NOMO-1 treated with DMSO at 0.1 percent for 48 hours (cell line): ENCODE measurements at regions not wholly inside any gene's neighbourhood (a gene's known extent, or its start where the extent isn't known, plus 50 kb on each side); places are given as distances from the start of the nearest gene placed in this dataset.

Experiments used
- DNase-seq: peaks from one replicate; lab custom pipeline; 2025; ENCODE audit not compliant: unreplicated experiment; lab: John Stamatoyannopoulos, UW

DNA sequence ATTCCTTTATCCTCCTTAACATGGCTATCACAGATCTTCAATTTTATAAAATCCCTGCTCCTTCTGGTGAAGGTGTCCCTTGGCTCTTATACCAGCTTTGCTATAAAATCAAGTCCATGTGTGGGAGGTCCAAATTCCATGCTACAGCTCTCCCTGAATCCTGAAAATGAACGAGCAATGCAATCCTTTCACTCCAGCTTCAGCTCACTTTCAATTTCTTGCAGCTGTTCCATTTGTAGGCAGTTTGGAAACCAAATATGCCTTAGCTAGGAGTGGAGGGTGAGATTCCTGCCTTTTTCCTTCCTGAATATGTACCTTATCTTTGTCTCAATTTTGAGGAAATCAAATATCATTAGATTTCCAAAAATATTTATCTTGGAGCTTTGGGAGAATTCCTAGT lies 402.6 kb downstream of the TTLL7 start:
- DNase-seq: no peak

DNA sequence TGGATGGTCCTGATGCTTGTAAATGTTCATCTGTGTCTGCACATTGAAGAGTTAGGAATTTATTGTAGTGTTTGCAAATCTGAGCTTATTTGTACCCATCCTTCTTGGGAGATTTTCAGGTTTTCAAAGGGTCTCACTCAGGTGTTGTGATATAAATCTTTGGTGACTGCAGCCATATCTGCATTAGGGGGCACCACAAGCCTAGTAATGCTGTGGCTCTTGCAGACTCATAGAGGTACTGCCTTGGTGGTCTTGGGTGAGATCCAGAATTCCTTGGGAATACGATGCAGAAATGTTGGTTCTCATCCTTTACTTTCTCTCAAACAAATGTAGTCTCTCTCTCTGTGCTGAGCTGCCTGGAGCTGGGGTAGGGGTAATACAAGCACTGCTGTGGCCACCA lies 405.9 kb downstream of the TTLL7 start:
- no peak for DNase-seq

DNA sequence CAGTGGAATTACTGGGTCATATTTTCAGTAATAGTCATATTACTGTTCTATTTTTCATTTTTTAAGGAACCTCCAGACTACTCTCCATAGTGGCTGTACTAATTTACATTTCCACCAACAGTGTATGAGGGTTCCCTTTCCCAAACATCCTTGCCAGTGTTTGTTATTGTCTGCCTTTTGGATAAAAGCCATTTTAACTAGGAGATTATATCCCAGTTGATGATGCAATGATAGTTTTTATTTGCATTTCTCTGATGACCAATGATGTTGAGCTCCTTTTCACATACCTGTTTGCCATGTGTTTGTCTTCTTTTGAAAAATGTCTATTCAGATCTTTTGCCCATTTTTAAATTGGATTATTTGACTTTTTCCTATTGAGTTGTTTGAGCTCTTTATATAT lies 410.8 kb downstream of the TTLL7 start:
- DNase-seq: no peak

DNA sequence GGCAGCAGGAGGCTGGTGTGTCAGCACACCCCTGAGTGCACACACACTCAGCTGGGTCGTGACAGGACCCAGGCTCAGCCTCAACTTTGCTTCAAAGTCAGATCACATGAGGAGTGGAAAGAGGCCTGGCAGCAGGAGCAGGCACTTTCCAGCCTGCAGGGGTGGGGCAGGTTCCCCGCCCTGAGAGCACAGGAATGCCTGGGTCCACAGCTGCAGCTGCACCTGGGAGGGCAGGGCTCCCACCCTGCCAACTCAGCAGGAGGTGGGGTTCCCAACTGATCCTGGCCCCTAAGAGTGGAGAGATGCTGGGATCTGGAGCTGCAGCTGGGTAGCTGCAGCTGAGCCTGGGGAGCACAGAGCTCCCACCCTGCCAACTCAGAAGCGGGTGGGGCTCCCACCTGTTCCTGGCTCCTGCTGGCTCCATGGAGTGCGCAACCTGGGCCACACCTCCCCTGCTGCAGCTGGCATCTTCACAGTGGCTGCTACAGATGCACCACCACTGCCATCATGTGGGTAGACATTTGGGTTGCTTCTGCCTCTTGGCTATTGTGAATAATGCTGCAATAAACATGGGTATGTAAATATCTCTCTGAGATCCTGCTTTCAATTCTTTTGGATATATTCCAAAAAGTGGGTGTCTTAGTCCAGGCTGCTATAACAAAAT lies 415.4 kb downstream of the TTLL7 start:
- DNase-seq: no peak

DNA sequence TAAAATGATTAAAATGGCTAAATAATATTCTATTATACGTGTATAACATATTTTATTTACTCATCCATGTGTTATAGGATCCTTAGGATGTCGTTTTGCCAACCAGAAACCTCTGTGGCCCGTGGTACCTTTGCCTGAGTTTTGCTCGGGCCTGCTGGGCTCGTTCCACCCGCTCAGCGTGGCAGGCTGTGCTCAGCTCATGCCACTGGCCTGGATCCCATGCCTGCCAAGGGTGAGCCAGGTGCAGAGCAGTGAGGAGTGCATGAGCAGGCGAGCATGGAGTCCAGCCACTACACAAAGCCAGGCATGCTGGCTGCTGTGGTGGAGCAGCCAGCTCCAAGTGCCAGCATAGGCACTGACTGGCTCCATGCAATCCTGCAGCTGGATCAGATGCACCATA lies 417.2 kb downstream of the TTLL7 start:
- DNase-seq: no peak

DNA sequence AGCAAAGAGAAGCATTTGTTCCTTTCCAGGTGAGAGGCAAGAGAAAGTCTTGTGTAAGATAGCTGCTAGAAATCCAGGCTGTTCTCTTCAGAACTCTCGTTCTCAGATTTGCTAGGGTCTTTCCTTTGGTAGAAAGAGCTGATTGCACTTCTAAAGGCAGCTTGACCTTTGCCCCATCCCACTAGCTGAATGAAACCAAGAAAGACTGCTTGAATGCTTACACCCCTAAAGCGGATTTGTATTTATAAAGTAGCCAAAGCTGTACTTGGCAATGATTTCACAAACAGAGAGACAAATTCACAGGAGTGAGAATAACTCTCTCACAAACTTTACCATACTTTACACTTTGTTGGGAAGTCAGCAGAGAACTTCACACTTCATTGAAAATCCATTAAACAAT lies 424.1 kb downstream of the TTLL7 start:
- no peak for DNase-seq

DNA sequence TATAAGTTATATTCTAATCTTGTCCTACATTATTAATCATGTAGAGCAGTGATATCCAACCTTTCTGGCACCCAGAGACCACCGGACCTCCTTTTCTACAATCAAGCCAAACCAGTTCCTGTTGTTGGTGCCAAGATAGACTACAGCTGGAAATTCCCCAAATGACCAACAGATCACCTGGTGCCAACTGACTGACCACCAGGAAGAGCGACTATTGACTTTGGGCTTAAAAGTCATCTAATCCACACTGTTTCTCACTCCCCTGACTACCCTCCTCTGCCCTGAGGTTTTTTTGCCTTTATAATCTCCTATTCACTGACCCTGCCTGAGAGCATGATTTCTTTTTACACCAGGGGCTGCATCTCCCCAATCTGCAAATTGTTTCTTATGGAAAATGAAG lies 425.2 kb downstream of the TTLL7 start:
- DNase-seq: no peak

DNA sequence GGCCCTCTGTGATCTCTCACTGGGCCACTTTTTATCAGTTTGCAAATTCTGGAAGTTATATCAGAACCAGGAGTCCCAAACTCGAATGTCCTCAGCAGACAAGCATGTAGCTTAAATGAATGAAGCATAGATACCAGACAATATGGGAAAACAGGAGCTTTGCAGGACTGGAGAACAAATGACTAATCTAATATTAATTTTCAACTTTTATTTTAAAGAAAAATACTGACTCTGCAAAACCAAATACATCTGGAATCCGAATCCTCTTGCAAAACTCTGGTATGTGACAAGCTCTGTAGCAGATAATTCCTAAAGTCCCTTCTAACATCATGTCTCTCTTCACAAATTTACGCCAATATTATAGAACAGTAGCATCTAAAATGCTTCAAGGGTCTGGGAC lies 427.4 kb downstream of the TTLL7 start:
- DNase-seq: no peak

DNA sequence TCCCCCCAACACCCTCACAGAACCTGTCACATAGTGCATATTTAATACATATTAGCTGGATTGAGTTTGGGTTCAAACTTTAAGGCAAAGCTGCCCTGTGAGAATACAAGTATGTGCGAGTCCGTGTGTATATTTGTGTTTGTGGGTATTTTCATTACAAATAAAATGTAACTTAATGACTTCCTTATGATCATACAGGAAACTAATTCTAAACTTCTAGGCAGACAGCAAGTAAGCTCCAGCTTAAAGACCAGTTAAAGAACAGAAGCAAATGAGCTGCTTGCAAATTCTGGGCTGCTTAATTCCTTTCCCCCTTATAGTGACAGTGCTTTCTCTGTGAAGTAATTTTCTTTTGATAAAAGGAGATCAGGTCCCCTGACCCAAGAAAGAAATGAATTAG lies 437.6 kb downstream of the TTLL7 start:
- no peak for DNase-seq

DNA sequence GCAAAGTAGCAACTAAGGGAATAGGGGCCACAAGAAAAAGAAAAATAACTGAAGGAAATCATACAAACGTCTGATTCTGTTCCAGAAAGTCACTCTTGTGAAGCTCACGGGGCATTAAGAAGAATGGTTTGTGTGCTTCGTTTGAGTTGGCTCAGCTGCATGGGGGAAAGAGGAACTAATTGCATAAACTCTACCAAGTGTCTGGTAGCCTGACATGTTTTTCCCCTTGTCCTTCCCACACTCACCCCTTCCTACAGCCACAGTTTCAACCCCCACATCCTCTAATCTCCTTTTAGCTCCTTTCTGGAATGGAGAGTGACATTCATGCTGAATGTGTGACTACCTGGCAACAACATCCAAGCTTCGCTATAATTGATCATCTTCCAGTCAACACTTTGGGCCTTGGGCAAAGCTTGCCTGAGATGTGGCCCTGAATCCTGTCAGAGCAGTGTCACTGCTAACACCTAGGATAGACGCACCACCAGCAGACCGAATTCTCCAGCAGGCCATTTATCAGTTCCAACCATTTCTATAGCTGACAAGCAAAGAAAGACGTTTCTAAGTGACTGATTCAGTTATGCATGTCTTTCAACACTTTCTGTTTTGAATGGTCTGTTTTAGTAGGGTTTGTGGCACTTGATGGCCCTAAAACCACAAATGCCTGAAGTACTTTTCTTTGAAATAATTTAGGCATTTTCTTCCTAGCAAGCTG lies 439.6 kb downstream of the TTLL7 start:
- DNase-seq: no peak

DNA sequence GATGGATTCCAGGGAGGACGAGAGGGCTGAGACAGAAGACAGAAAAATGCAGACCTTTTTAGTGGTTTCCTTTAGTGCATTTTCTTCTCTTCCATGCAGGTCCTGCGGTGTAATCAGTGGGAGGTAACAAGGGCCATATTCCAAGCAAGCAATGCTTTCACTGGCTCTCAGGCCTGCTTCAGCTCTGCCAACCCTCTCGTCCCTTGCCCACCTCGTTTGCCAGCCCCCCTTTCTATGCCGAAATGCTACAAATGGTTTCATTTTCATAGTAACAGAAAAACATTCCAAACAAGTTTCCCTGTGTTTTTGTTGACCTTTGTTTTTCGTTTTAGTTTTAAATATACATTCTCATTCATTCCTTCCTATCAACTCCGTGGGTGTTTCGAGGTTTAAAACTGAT lies 443.1 kb downstream of the TTLL7 start:
- DNase-seq: no peak

DNA sequence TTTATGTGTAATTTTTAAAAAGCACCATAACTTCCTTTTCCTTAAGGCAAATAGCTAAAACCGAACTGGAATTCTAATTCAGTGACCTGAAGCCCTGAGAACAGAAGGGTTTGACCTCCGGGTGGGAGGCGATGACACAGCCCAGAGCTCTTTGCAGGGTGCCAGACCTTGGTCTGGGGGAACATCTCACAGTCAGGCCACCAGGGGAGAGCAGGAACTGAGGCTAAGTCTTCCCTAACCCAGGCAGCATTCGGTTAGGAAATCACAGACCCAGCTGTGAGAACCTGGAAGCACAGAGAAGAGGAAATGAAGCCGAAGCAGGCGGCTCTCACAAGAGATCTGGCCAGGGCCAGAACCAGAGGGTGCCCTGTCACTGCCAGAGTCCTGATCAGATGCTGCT lies 444.8 kb downstream of the TTLL7 start:
- DNase-seq: no peak

DNA sequence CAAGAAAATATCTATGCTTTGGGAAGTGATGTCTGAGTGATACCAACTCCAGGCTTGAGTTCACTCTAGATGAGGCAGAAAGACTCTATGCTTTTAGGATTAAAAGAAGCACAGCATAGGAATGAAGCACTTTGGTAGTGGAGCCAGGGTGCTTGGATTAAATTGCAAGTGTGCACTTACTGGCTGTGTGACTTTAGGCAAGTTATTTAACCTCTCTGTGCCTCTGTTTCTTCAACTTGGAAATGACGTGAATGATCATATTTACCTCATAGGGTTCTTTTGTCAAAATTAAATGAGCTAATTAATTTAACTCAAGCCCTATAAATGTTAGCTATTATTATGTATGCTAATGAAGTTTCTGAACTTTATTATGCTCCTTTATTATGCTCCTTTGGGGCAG lies 446.1 kb downstream of the TTLL7 start:
- DNase-seq: no peak

DNA sequence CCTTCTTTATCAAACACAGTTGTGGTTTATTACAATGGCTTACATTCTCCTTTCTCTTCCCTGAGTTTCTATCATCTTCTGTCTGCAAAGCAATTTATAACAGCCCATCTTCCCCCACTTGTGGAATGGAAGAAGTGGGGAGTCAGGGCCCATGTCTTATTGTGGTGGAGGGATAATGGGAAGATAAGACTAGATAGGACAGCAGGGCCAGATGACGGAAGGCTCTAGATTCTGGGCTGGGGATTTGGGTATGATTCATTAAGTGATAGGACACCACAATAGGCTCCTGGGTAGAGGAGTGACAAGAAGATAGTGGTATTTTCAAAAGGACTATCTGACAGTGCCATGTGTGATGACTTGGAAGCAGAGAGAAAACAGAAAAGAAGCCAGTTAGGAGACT lies 450.6 kb downstream of the TTLL7 start:
- DNase-seq: no peak

DNA sequence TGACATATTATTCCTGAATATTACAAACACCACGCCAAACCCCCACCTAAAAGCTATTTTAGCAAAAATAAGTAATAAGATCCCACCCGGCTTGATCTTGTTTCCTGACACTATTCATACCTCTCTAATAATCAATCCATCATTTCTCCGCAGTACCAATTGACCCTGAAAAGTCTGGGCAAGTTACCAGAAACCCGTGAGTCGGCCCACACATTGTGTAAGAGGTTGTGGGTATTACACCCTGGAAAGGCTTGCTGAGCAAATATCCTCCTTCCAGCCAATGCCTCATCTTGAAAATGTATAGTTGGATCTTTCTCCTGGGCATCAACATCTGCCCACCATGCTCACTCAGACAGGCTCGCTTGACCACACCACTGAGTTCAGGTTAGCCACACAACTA lies 451.0 kb downstream of the TTLL7 start:
- no peak for DNase-seq

DNA sequence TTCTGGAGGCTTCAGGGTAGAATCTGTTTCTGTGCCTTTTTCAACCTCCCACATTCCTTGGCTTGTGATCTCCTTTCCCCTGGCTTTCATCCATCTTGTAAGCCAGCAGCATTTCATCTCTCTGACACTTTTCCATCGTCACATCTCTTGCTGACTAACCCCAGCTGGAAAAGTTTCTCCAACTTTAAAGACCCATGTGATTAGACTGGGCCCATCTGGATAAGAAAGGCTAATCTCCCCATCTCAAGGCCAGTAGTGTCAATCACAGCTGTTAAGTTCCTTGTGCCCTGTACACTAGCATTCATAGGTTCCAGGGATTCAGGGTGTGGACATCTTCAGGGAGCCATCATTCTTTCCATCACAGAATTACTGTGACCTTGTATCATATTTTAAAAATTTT lies 452.1 kb downstream of the TTLL7 start:
- DNase-seq: no peak

DNA sequence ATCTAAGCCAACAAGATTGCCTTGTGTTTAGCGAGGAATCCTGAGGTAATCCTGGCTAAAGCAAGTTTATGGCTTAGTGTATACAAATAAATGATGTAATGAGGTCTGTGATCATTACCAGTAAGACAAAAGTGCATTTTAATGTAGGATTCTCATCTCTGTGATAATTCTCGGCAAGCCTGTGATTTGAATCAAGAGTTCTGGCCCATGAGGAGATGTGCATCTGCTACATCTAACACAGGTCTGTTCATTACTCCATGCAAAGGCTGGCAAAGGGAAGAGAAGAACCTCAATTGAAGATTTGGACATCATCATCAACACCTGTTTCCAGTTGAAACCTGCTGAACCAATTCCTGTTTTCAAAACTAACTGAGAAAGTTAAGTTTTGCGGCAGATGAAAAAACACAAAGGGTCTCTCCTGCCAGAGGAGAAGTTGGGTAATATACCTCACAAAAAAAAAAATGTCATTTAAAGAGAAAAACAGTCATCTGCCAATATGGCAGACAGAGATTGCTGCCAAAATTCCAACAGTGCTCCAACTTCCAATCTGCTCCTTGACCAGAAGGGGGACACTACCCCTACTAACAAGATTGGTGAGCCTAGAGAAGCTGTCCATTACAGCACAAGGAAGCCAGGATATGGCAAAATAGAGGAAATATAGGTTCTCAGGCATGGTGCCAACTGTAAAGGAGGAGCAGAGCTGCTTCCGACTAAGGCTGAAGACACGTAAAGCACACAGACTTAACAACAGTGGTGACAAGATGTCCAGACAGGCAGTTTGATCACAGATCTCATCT lies 453.7 kb downstream of the TTLL7 start:
- DNase-seq: no peak

DNA sequence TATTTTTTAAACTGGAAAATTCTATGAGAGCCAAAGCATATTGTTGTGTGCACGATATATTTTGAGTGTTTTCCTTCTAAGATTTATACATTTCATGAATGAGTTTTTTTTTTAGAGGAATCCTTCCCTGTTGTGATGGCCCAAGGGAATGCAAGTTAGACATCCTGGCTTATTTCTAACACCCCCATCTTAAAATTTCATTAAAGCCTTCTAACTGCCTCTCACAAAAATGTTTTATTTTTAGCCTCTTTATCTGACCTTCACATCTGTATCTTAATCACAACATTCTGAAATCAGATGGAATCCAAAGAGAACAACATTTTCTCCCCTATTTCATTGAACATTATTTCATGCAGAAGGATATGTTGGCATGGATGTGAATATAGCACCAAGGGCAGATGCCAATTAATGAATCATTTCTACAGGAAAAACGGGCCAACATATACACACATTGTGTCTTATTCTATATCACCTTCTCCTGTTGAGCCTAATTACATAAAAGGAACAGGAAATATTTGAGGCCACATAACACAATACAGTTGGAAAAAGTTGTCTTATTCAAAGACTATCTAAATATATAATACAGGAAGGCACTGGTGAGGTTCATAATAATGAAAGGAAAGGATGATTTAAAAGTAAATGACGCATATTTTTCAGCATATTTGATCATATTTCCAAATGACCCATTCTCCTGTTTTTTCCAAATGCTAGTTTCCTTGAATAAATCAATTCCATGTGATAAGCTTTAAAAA lies 455.5 kb downstream of the TTLL7 start:
- no peak for DNase-seq

DNA sequence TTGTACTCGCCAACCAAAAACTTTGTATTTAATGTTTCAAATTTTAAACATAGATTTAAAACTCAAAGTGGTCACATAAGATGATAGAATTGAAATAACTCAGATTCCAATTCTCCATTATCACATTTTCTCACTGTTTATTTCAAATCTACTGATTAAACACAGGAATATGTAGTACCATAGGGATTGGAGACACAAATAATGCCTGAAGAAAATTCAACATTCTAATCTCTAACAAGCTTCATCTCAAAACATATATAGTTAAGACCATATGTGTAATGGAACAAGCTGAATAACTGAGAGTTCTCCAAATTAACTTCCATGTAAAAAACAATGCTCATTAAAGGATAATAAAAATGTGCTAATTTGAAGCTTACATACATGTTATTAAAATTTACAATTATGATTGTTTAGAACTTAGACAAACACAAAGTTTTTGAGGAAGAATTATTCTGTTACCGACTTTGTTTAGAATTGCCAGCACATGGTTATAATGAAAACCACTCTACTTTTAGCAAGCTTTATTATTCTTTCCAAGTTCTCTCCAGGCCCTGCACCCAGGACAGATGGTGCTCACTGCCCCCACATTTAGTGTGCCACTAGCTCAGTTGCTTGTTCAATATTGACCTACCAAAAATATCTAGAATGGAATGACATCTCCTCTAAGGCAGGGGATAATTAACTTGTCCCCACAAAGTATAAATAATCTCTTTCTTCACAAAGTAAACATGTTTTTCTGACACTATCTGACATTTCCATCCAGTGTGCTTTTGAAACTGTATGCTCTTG lies 467.2 kb downstream of the TTLL7 start:
- DNase-seq: no peak

DNA sequence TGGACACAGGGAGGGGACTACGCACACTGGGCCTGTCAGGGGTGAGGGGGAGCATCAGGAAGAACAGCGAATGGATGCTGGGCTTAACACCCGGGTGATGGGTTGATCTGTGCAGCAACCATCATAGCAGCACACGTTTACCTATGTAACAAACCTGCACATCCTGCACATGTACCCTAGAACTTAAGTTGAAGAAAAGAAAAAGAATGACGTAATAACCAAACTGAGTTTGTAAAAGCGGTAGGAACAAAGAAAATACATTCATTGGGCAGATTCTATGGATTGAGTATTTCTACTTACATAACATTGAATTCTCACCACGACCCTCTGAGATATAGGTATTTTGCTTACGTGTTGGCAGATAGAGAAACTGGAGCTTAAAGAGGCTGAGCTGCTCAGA lies 468.4 kb downstream of the TTLL7 start:
- DNase-seq: no peak

DNA sequence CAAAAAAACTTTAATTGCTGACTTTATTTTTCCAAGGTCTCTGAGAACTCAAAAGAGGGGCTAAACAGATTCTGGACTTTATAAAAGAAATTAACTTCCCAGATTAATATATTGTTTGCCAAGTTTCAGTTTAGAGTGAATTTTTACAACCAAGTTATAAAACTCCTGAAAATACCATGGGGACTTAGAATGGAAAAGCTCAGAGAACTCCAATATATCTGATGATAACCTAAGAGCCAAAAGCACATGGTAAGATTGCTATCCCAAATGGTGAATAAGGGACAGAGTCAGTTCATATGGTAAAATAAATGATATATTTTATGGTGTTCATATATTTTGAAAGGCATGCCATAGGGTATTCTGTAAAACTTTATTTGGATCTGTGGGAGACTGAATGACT lies 470.9 kb downstream of the TTLL7 start:
- no peak for DNase-seq
